ENCODE measurements at regions not wholly inside any gene's neighbourhood (a gene's known extent, or its start where the extent isn't known, plus 50 kb on each side); places are given as distances from the start of the nearest gene placed in this dataset.

GRCh38 chr5:167965710-167966109, 325.7 kb upstream of the WWC1 start:
- TF ChIP-seq CTCF (optimal IDR thresholded peaks at IDR 0.05 in 1 of 3, IDR thresholded peaks at IDR 0.05 in 1 of 3, conservative IDR thresholded peaks at IDR 0.05 in 1 of 3; ENCODE audit: extremely low read depth in 1 of 3, insufficient read depth in 2 of 3, low read length in 3 of 3): no peak
- no peak for TF ChIP-seq EZH2 (IDR thresholded peaks at IDR 0.05; ENCODE audit: low read length)

All from keratinocyte (primary cell).